Fibroblast of mammary gland (primary cell): ENCODE measurements at regions not wholly inside any gene's neighbourhood (a gene's known extent, or its start where the extent isn't known, plus 50 kb on each side); places are given as distances from the start of the nearest gene placed in this dataset.

ENCODE experiments used
- DNase-seq: peaks from one replicate; pipeline ENCODE4 v3.0.0-alpha.2; 2010; ENCODE audit warnings: low read depth
- H3K4me3 ChIP-seq: 2 replicates; pipeline ENCODE4 v1.5.1; 2011; ENCODE audit warnings: low read depth, mild to moderate bottlenecking, low read length, moderate library complexity; ENCODE audit not compliant: control insufficient read depth
- TF ChIP-seq, protein P1 (sequence below): conservative IDR thresholded peaks from 2 replicates; pipeline ENCODE4 v1.5.1; 2011; ENCODE audit warnings: low read depth, low read length, inconsistent platforms; ENCODE audit not compliant: control insufficient read depth, insufficient read depth

DNA sequence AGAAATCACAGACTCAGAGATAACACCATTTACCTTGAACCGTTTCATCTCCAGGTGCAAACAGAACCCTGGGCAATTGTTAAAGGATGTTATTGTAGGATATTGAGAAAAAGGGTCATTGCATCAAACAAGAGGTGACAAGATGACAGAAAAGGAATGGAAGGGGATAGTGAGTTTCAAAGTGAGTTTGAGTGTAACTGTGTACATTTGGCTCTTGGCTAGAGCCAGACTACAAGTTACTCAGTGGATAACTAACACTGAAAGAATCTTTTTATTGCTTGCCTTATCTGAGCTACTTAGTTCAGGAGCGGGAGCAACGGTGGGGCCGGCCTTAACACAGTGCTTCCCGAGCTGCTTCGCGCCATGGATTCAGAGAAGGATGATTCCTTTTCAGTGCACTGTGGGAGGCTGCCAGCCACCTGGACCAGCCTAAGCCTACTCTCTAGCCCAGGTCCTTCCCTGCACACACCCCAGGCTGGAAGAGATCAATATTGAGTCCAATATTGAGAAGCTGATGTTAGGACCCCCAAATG, 193.4 kb downstream of the ATPSCKMT start:
- DNase-seq: no peak
- no peak overlapping the region for H3K4me3 ChIP-seq
- TF ChIP-seq, protein P1, sequence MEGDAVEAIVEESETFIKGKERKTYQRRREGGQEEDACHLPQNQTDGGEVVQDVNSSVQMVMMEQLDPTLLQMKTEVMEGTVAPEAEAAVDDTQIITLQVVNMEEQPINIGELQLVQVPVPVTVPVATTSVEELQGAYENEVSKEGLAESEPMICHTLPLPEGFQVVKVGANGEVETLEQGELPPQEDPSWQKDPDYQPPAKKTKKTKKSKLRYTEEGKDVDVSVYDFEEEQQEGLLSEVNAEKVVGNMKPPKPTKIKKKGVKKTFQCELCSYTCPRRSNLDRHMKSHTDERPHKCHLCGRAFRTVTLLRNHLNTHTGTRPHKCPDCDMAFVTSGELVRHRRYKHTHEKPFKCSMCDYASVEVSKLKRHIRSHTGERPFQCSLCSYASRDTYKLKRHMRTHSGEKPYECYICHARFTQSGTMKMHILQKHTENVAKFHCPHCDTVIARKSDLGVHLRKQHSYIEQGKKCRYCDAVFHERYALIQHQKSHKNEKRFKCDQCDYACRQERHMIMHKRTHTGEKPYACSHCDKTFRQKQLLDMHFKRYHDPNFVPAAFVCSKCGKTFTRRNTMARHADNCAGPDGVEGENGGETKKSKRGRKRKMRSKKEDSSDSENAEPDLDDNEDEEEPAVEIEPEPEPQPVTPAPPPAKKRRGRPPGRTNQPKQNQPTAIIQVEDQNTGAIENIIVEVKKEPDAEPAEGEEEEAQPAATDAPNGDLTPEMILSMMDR: no peak

DNA sequence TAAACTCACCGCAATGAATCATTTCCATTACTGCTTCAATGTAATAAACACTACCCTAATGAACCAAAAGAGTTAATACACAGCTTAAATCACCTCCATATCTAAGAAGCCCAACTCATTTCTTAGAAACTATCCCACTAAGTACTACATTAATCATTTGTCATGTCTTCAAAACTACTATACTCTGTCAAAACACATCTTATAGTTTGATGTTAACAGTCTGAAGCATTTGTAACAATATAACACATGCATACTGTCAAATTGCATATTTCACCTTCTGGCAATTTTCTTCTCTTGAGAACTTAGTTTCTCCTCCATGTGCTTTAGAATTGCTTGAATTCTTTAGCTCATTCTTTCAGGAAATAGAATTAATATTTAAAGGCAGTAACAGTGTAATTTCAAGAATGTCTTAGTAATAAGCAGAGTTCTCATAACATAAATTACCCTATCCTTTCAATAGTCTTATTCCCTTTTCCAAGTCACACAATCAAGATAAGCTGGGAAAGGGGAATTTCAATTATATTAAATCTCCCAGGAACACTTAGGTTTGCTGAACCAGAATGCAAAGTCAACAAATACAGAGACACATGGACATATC, 199.7 kb downstream of the ATPSCKMT start:
- TF ChIP-seq, protein P1: no peak
- no peak overlapping the region for H3K4me3 ChIP-seq
- no peak for DNase-seq

DNA sequence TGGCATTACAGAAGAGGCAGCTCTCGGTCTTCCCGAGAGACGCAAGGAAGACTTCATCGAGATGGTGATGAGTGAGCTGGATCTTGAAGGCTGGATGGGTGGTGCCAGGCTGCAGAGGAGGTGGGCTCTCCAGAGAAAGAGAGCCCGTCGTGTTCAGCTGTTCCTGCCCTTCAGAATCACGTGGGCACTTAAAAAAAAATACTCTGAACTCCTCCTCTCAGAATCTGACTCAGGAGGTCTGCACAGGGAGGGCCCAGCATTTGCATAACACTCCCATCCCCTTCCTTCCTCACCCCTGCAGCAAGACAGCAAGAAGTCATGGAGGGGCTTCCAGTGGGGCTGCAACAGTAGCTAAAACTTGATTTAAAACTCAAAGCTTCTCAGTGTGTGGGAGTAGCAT, 203.0 kb downstream of the ATPSCKMT start:
- no peak for DNase-seq
- no peak overlapping the region for H3K4me3 ChIP-seq
- TF ChIP-seq, protein P1: no peak

DNA sequence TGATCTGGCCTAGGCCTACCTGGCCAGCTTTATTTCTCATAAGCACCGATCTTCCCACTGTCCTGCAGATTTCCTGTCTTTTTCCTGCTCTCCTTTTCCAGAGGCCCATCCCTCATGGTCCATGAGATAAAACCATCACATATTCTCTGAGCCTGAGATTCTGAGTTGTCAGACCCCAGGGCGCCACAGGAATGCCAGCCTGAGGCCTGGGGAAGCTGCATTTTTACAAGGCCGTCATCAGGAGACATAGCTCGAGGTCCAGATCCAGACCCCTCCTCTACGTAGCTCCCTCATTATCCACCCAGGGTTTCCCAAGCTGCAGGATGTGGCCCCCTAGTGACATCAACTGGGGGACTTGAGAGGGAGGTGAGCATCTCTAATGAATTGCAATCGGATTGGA, 204.3 kb downstream of the ATPSCKMT start:
- H3K4me3 ChIP-seq: no peak overlapping the region
- TF ChIP-seq, protein P1: no peak
- DNase-seq: no peak

DNA sequence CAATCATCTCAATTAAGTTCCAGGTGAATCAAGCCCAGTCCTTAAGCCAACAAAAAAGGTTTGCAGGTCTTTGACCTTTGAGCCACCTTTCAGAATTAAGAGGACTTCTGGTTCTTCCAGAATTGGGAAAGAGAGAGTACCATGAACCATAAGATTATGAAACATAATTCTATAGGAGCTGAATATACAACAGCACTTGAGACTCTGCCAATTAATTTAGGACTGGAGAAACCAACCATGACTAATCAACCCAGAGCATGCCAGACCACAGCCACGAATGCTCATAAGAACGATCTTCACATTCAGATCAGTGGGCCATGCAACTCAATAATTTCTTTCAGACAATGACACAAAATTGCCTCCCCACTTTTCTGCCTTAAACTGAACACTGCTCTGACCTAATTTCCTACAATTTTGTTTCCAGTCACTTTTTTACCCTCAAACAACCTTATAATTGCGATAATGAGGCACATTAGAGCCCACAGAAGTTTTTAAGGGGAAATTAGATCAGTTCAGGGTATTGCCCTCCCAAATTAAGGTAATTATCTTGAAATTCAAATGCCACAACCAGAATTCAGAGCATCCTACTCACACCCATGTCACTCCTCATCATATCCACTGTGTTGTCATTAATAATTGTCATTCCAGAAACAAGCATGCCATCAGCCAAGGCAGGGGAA, 213.4 kb downstream of the ATPSCKMT start:
- H3K4me3 ChIP-seq: no peak overlapping the region
- TF ChIP-seq, protein P1: no peak
- peak; percentile 61 for DNase-seq

DNA sequence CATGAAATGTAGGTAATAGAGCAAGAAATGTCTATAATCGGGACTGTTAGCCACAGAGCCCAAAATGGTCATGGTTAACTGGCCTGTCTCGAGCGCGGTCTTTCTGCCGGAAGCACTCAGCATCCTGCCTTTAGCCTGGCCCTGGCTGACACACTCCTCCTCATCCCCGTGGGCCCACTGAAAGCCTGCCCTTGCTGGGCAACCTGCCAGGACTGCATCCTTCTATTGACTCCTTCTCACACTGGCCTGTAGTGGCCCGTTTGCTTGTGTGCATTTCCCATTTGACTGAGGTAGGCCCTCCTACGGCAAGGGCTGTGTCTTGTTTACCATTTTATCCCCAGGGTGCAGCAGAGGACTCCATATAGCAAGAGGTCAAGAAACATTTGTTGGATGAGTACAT, 215.7 kb downstream of the ATPSCKMT start:
- TF ChIP-seq, protein P1: no peak
- peak; percentile 21 for DNase-seq
- H3K4me3 ChIP-seq: no peak overlapping the region
